H9 (cell line): ENCODE measurements at regions not wholly inside any gene's neighbourhood (a gene's known extent, or its start where the extent isn't known, plus 50 kb on each side); places are given as distances from the start of the nearest gene placed in this dataset.

Experiments
- DNase-seq: peaks from one replicate; pipeline ENCODE4 v3.0.0-alpha.2; 2017
- H2AFZ ChIP-seq: one replicate; pipeline ENCODE4 v1.6.1; 2013; ENCODE audit warnings: mild to moderate bottlenecking, low read length, control low read depth, moderate library complexity
- H2AK5ac ChIP-seq: 2 replicates; pipeline ENCODE4 v1.6.1; 2013; ENCODE audit warnings: low read length, control low read depth, mixed read lengths; ENCODE audit not compliant: insufficient read length
- H2BK120ac ChIP-seq: one replicate; pipeline ENCODE4 v1.6.1; 2013; ENCODE audit warnings: low read depth, mild to moderate bottlenecking, low read length, control low read depth, inconsistent platforms; ENCODE audit not compliant: poor library complexity, severe bottlenecking
- H2BK12ac ChIP-seq: 2 replicates; pipeline ENCODE4 v1.6.1; 2013; ENCODE audit warnings: low read length, control low read depth, mixed read lengths, low read depth; ENCODE audit not compliant: insufficient read length
- H2BK15ac ChIP-seq: 2 replicates; pipeline ENCODE4 v1.6.1; 2013; ENCODE audit warnings: low read depth, low read length, control low read depth
- H2BK20ac ChIP-seq: one replicate; pipeline ENCODE4 v1.6.1; 2013; ENCODE audit warnings: low read depth, mild to moderate bottlenecking, low read length, control low read depth, inconsistent platforms; ENCODE audit not compliant: poor library complexity, severe bottlenecking
- H2BK5ac ChIP-seq: 2 replicates; pipeline ENCODE4 v1.6.1; 2013; ENCODE audit warnings: low read length, control low read depth, mixed read lengths; ENCODE audit not compliant: insufficient read length
- H3K14ac ChIP-seq: 2 replicates; pipeline ENCODE4 v1.6.1; 2013; ENCODE audit warnings: low read length, control low read depth; ENCODE audit not compliant: insufficient read depth
- H3K18ac ChIP-seq: 2 replicates; pipeline ENCODE4 v1.6.1; 2013; ENCODE audit warnings: low read depth, mild to moderate bottlenecking, mixed read lengths, low read length, control low read depth; ENCODE audit not compliant: insufficient read length
- H3K23ac ChIP-seq: 2 replicates; pipeline ENCODE4 v1.6.1; 2013; ENCODE audit warnings: low read length, control low read depth, mixed read lengths, low read depth; ENCODE audit not compliant: insufficient read length
- H3K23me2 ChIP-seq: 2 replicates; pipeline ENCODE4 v1.6.1; 2013; ENCODE audit warnings: low read depth, mild to moderate bottlenecking, mixed read lengths, low read length, control low read depth; ENCODE audit not compliant: insufficient read length, poor library complexity, severe bottlenecking
- H3K27ac ChIP-seq: 2 replicates; pipeline ENCODE4 v1.5.1; 2013; ENCODE audit warnings: low read length, control low read depth, mixed read lengths, low read depth; ENCODE audit not compliant: insufficient read length
- H3K27me3 ChIP-seq: 2 replicates; pipeline ENCODE4 v1.6.1; 2013; ENCODE audit warnings: low read length, control low read depth, inconsistent platforms; ENCODE audit not compliant: insufficient read depth
- H3K4ac ChIP-seq: 2 replicates; pipeline ENCODE4 v1.6.1; 2013; ENCODE audit warnings: low read depth, mild to moderate bottlenecking, control low read depth, inconsistent platforms, low read length, moderate library complexity
- H3K4me1 ChIP-seq: 2 replicates; pipeline ENCODE4 v1.6.1; 2013; ENCODE audit warnings: low read length, control low read depth, inconsistent platforms; ENCODE audit not compliant: insufficient read depth
- H3K4me2 ChIP-seq: 2 replicates; pipeline ENCODE4 v1.6.1; 2013; ENCODE audit warnings: low read length, control low read depth, mixed read lengths; ENCODE audit not compliant: insufficient read length, insufficient read depth
- H3K56ac ChIP-seq: 2 replicates; pipeline ENCODE4 v1.6.1; 2013; ENCODE audit warnings: low read depth, mild to moderate bottlenecking, mixed read lengths, low read length, control low read depth; ENCODE audit not compliant: insufficient read length
- H3K79me1 ChIP-seq: 2 replicates; pipeline ENCODE4 v1.6.1; 2013; ENCODE audit warnings: low read depth, mild to moderate bottlenecking, moderate library complexity, low read length, control low read depth, inconsistent platforms; ENCODE audit not compliant: insufficient read depth, poor library complexity, severe bottlenecking
- H3K79me2 ChIP-seq: 2 replicates; pipeline ENCODE4 v1.6.1; 2013; ENCODE audit warnings: low read length, control low read depth, inconsistent platforms; ENCODE audit not compliant: insufficient read depth
- H3K9ac ChIP-seq: 2 replicates; pipeline ENCODE4 v1.6.1; 2013; ENCODE audit warnings: low read length, control low read depth, mixed read lengths; ENCODE audit not compliant: insufficient read length; ENCODE audit errors: extremely low read depth
- H3K9me3 ChIP-seq: one replicate; pipeline ENCODE4 v1.6.1; 2013; ENCODE audit warnings: low read depth, low read length, inconsistent platforms; ENCODE audit not compliant: control insufficient read depth
- H3T11ph ChIP-seq: one replicate; pipeline ENCODE4 v1.6.1; 2013; ENCODE audit warnings: mild to moderate bottlenecking, low read length, control low read depth, inconsistent platforms
- H4K20me1 ChIP-seq: one replicate; pipeline ENCODE4 v1.6.1; 2013; ENCODE audit not compliant: control insufficient read depth, insufficient read length, insufficient read depth
- H4K5ac ChIP-seq: 2 replicates; pipeline ENCODE4 v1.6.1; 2013; ENCODE audit warnings: low read depth, mild to moderate bottlenecking, mixed read lengths, low read length, control low read depth; ENCODE audit not compliant: insufficient read length
- H4K8ac ChIP-seq: replicated peaks from 2 replicates; pipeline ENCODE4 v1.6.1; 2013; ENCODE audit warnings: low read length, control low read depth, mixed read lengths, low read depth; ENCODE audit not compliant: insufficient read length
- H4K91ac ChIP-seq: 2 replicates; pipeline ENCODE4 v1.6.1; 2013; ENCODE audit warnings: low read depth, mild to moderate bottlenecking, moderate library complexity, mixed read lengths, low read length, control low read depth; ENCODE audit not compliant: insufficient read length
- H3K27ac Mint-ChIP-seq, 3 experiments: 2 replicates in 2 of 3; 3 replicates in 1 of 3; pipeline ENCODE4 v1.8.0; 2020 to 2021; ENCODE audit warnings: mixed read lengths in 3 of 3, mild to moderate bottlenecking in 1 of 3, moderate library complexity in 1 of 3
- H3K27me3 Mint-ChIP-seq: 2 replicates; pipeline ENCODE4 v1.8.0; 2021; ENCODE audit warnings: low read depth, mild to moderate bottlenecking, moderate library complexity, mixed read lengths
- H3K36me3 Mint-ChIP-seq, 3 experiments: 2 replicates in 2 of 3; 3 replicates in 1 of 3; pipeline ENCODE4 v1.8.0; 2020 to 2021; ENCODE audit warnings: low read depth in 3 of 3, mixed read lengths in 3 of 3; ENCODE audit not compliant: insufficient read depth in 1 of 3
- H3K4me1 Mint-ChIP-seq, 2 experiments: 2 replicates each; pipeline ENCODE4 v1.8.0; 2020; ENCODE audit warnings: mixed read lengths in 2 of 2
- H3K4me3 Mint-ChIP-seq, 2 experiments: 2 replicates in 1 of 2; 3 replicates in 1 of 2; pipeline ENCODE4 v1.8.0; 2020 to 2021; ENCODE audit warnings: mild to moderate bottlenecking in 2 of 2, mixed read lengths in 2 of 2, moderate library complexity in 1 of 2
- H3K9me3 Mint-ChIP-seq, 2 experiments: 2 replicates in 1 of 2; 3 replicates in 1 of 2; pipeline ENCODE4 v1.8.0; 2020; ENCODE audit warnings: mild to moderate bottlenecking in 2 of 2, mixed read lengths in 2 of 2, moderate library complexity in 1 of 2
- CTCF ChIP-seq: fragments of 200-600 bp; sonication (generic); conservative IDR thresholded peaks from 3 replicates; pipeline ENCODE4 v1.8.0; 2021; ENCODE audit warnings: antibody characterized with exemption, mild to moderate bottlenecking
- WGBS: extraction: QIAGEN DNeasy Blood & Tissue Kit; methylation state at CpG from one replicate; pipeline ENCODE4 v1.1.7; 2013; ENCODE audit warnings: missing lambda C conversion rate, low lambda C conversion rate, mixed read lengths; ENCODE audit not compliant: insufficient read length; ENCODE audit errors: extremely low coverage; 5-methylcytosine and 5-hydroxymethylcytosine counted together

- Histone ChIP-seq H2AK5ac (no peak overlapping the region), H3K4me1 (no peaks in the 10 kb centered on the region), H4K5ac (no peak overlapping the region), H3K4me2 (no peak overlapping the region), H4K20me1 (no peaks in the 10 kb centered on the region), H3K23me2 (no peaks in the 10 kb centered on the region), H3K23ac (no peak overlapping the region), H3T11ph (no peak overlapping the region), H2BK15ac (no peak overlapping the region), H3K27ac (no peak overlapping the region), H3K14ac (no peak overlapping the region), H3K4ac (no peak overlapping the region), H3K9me3 (no peaks in the 10 kb centered on the region), H3K56ac (no peak overlapping the region), H2AFZ (no peak overlapping the region), H2BK20ac (no peak overlapping the region), H2BK12ac (no peak overlapping the region), H2BK120ac (no peak overlapping the region), H3K27me3 (no peaks in the 10 kb centered on the region), H4K8ac (no peak overlapping the region), H3K79me1 (no peaks in the 10 kb centered on the region), H3K79me2 (no peaks in the 10 kb centered on the region), H3K18ac (no peak overlapping the region), H3K9ac (no peak overlapping the region), H2BK5ac (no peak overlapping the region), H4K91ac (no peak overlapping the region)
- WGBS = no CpG with 5 or more reads among the region's 16 CpGs
- H3K4me1 Mint-ChIP-seq = peaks cover 0 to 6% of the 10 kb centered on the region in 2 experiments; a peak in 1 of 4 replicates
- no peaks in the 10 kb centered on the region for H3K36me3 Mint-ChIP-seq
- H3K9me3 Mint-ChIP-seq = no peaks in the 10 kb centered on the region
- no peak overlapping the region for H3K4me3 Mint-ChIP-seq
- TF ChIP-seq CTCF = no peak
- H3K27ac Mint-ChIP-seq = no peak overlapping the region
- DNase-seq = no peak
- peaks cover under 1% of the 10 kb centered on the region; the same call in 1 of the 2 replicates for H3K27me3 Mint-ChIP-seq
Observed at GRCh38 chr17:77852731-77853130, 105.8 kb upstream of the TNRC6C start.
